ENCODE measurements at regions not wholly inside any gene's neighbourhood (a gene's known extent, or its start where the extent isn't known, plus 50 kb on each side); places are given as distances from the start of the nearest gene placed in this dataset.

GRCh38 chr4:157754410-157754809 is 418.4 kb downstream of the GASK1B start:
- TF ChIP-seq CTCF (IDR thresholded peaks at IDR 0.05) (no peak), POLR2A (IDR thresholded peaks at IDR 0.05) (no peak)

Measured in esophagus squamous epithelium (tissue), 4 donors.